GM12878 (cell line): ENCODE measurements at regions not wholly inside any gene's neighbourhood (a gene's known extent, or its start where the extent isn't known, plus 50 kb on each side); places are given as distances from the start of the nearest gene placed in this dataset.

Source experiments
- ATAC-seq: fragments of 200-7000 bp; cut with Tn5 transposase; 3 replicates; pipeline ENCODE4 v1.9.1; 2020; ENCODE audit warnings: mild to moderate bottlenecking, moderate library complexity
- BruUV-seq: library from RNA; stranded (reverse); fragments of 400-500 nt; replicated peaks from 2 replicates; lab custom pipeline; 2021; lab: Mats Ljungman, UMichigan
- CTCF ChIA-PET: fragments of 300-600 bp; sonication (Branson Sonifier 250); formaldehyde crosslinking; extraction: SDS; loops from one replicate; lab custom pipeline; 2021; ENCODE audit warnings: inconsistent platforms; lab: Yijun Ruan, JAX
- POLR2A ChIA-PET: fragments of 350-600 bp; formaldehyde crosslinking; extraction: SDS; loops from one replicate; lab custom pipeline; 2021; ENCODE audit warnings: inconsistent platforms; lab: Charles Lee
- RAD21 ChIA-PET: fragments of 300-600 bp; sonication (Branson Sonifier 250); formaldehyde crosslinking; loops from one replicate; lab custom pipeline; 2023; ENCODE audit warnings: antibody characterized with exemption; ENCODE audit not compliant: unreplicated experiment; lab: Charles Lee
- SMC1A ChIA-PET: fragments of 300-600 bp; sonication (Branson Sonifier 250); formaldehyde crosslinking; loops from one replicate; lab custom pipeline; 2023; ENCODE audit not compliant: unreplicated experiment, uncharacterized antibody; lab: Charles Lee
- DNase-seq: peaks from one replicate; pipeline ENCODE4 v3.0.0-alpha.2; 2011; ENCODE audit warnings: low read depth, low spot score
- FAIRE-seq: peaks from 3 replicates; lab custom pipeline; 2011; peaks lifted over from hg19 to GRCh38; lab: Jason Lieb, UNC
- H2AFZ ChIP-seq: 2 replicates; pipeline ENCODE4 v1.6.0; 2011; ENCODE audit warnings: low read depth, low read length, control low read depth; ENCODE audit not compliant: control insufficient read depth
- H3K27ac ChIP-seq: 2 replicates; pipeline ENCODE4 v1.5.1; 2011; ENCODE audit warnings: control low read depth; ENCODE audit not compliant: control insufficient read depth, insufficient read depth
- H3K27me3 ChIP-seq, 2 experiments: replicated peaks in 1 of 2; 2 replicates each; pipeline versions ENCODE4 v1.6.0 to v1.6.1; 2011; ENCODE audit warnings: low read length in 1 of 2; ENCODE audit not compliant: control insufficient read depth in 2 of 2, insufficient read depth in 2 of 2
- H3K36me3 ChIP-seq, 2 experiments: 2 replicates each; pipeline ENCODE4 v1.5.1; 2011; ENCODE audit warnings: low read length in 1 of 2; ENCODE audit not compliant: control insufficient read depth in 2 of 2, insufficient read depth in 2 of 2
- H3K4me1 ChIP-seq: 2 replicates; pipeline ENCODE4 v1.6.1; 2011; ENCODE audit warnings: mild to moderate bottlenecking, low read length, moderate library complexity, mixed read lengths; ENCODE audit not compliant: control insufficient read depth, insufficient read depth
- H3K4me2 ChIP-seq: 2 replicates; pipeline ENCODE4 v1.6.0; 2011; ENCODE audit warnings: control low read depth; ENCODE audit not compliant: control insufficient read depth, insufficient read depth
- H3K4me3 ChIP-seq: fragments of 200-600 bp; sonication (generic); 2 replicates; pipeline ENCODE4 v1.5.1; 2016
- H3K79me2 ChIP-seq: 2 replicates; pipeline ENCODE4 v1.6.0; 2011; ENCODE audit warnings: low read length; ENCODE audit not compliant: control insufficient read depth, insufficient read depth
- H3K9ac ChIP-seq: 2 replicates; pipeline ENCODE4 v1.8.0; 2011; ENCODE audit warnings: low read length, control low read depth, mixed read lengths; ENCODE audit not compliant: control insufficient read depth, insufficient read depth
- H3K9me3 ChIP-seq: replicated peaks from 3 replicates; pipeline ENCODE4 v1.5.1; 2011; ENCODE audit warnings: mild to moderate bottlenecking, low read length; ENCODE audit not compliant: control insufficient read depth, insufficient read depth
- H4K20me1 ChIP-seq: 2 replicates; pipeline ENCODE4 v1.6.0; 2011; ENCODE audit not compliant: control insufficient read depth, insufficient read depth
- E2F8 ChIP-seq: fragments of 450-650 bp; IDR thresholded peaks from 2 replicates; pipeline ENCODE4 v1.6.1; 2018; ENCODE audit warnings: mild to moderate bottlenecking, low read depth, moderate library complexity; ENCODE audit not compliant: partially characterized antibody
- FOXK2 ChIP-seq: fragments of 450-650 bp; IDR thresholded peaks from 2 replicates; pipeline ENCODE4 v1.6.1; 2017; ENCODE audit warnings: mild to moderate bottlenecking, moderate library complexity
- GATAD2B ChIP-seq: fragments of 450-650 bp; conservative IDR thresholded peaks from 2 replicates; pipeline ENCODE4 v1.6.1; 2017; ENCODE audit warnings: low read depth, mild to moderate bottlenecking, moderate library complexity
- HDAC6 ChIP-seq: fragments of 200-600 bp; sonication (generic); IDR thresholded peaks from one replicate; pipeline ENCODE4 v1.8.0; 2017; ENCODE audit warnings: antibody characterized with exemption; ENCODE audit not compliant: unreplicated experiment
- KLF5 ChIP-seq: fragments of 450-650 bp; IDR thresholded peaks from 2 replicates; pipeline ENCODE4 v1.6.1; 2014; ENCODE audit warnings: mild to moderate bottlenecking; ENCODE audit not compliant: partially characterized antibody
- MEF2A ChIP-seq: IDR thresholded peaks from 2 replicates; pipeline ENCODE4 v1.6.1; 2011; ENCODE audit warnings: low read depth, mild to moderate bottlenecking, low read length, moderate library complexity; ENCODE audit not compliant: insufficient read depth
- NR2C2 ChIP-seq: IDR thresholded peaks from 2 replicates; pipeline ENCODE4 v1.6.1; 2011; ENCODE audit warnings: borderline replicate concordance, low read depth; ENCODE audit not compliant: control insufficient read depth, insufficient read length
- PBX3 ChIP-seq: IDR thresholded peaks from 2 replicates; pipeline ENCODE4 v1.6.1; 2011; ENCODE audit warnings: mild to moderate bottlenecking, low read depth, low read length, moderate library complexity; ENCODE audit not compliant: insufficient replicate concordance
- POLR2A ChIP-seq: IDR thresholded peaks from 2 replicates; pipeline ENCODE4 v1.6.1; 2011; ENCODE audit warnings: low read depth, mild to moderate bottlenecking, low read length
- RCOR1 ChIP-seq: conservative IDR thresholded peaks from 2 replicates; pipeline ENCODE4 v1.6.1; 2012; ENCODE audit warnings: low read depth, low read length, improper control_type of control experiment
- ZNF592 ChIP-seq: fragments of 450-650 bp; IDR thresholded peaks from 2 replicates; pipeline ENCODE4 v1.6.1; 2017; ENCODE audit warnings: mild to moderate bottlenecking, moderate library complexity
- WGBS: methylation state at CpG from one replicate; pipeline ENCODE4 v1.1.6; 2016; ENCODE audit warnings: low lambda C conversion rate; ENCODE audit not compliant: insufficient replicate concordance, insufficient coverage; ENCODE audit errors: missing lambda C conversion rate; 5-methylcytosine and 5-hydroxymethylcytosine counted together
- in situ Hi-C: fragments of 300-500 bp; cut with MboI; formaldehyde crosslinking; loops from 9 replicates; pipeline ENCODE4 v1.14.3; 2018; ENCODE audit warnings: mixed read lengths
- intact Hi-C: fragments of 100-400 bp; cut with micrococcal nuclease; formaldehyde crosslinking; loops from one replicate; pipeline ENCODE4 v1.14.2; 2022; ENCODE audit not compliant: unreplicated experiment

- no peak for ATAC-seq
- Histone ChIP-seq H3K36me3 (no peaks in the 10 kb centered on the region), H3K9me3 (no peaks in the 10 kb centered on the region), H3K4me1 (no peaks in the 10 kb centered on the region), H3K4me3 (no peak overlapping the region), H3K79me2 (no peaks in the 10 kb centered on the region), H3K4me2 (no peak overlapping the region), H3K27me3 (no peaks in the 10 kb centered on the region), H2AFZ (no peak overlapping the region), H3K27ac (no peak overlapping the region), H3K9ac (no peak overlapping the region), H4K20me1 (no peaks in the 10 kb centered on the region)
- ChIA-PET SMC1A (no interaction called here), RAD21 (no interaction called here), POLR2A (no interaction called here), CTCF (no interaction called here)
- intact Hi-C loops (no loop called here), in situ Hi-C loops (no loop called here)
- no peak for DNase-seq
- WGBS, result 31% methylated on average over 1 of the region's 1 CpG
- BruUV-seq, result no TSS peak
- TF ChIP-seq GATAD2B (no peak), POLR2A (no peak), KLF5 (no peak), NR2C2 (no peak), E2F8 (no peak), ZNF592 (no peak), HDAC6 (no peak), MEF2A (no peak), PBX3 (no peak), RCOR1 (no peak), FOXK2 (no peak)
- no peak for FAIRE-seq
Observed at GRCh38 chr2:103233691-103234090, 471.9 kb downstream of the TMEM182 start.
